Pancreas (tissue), 10 donors: ENCODE measurements at regions not wholly inside any gene's neighbourhood (a gene's known extent, or its start where the extent isn't known, plus 50 kb on each side); places are given as distances from the start of the nearest gene placed in this dataset.

ENCODE experiments used
- ATAC-seq, 4 donors: fragments of 200-7000 bp; cut with Tn5 transposase; one replicate each; pipeline versions ENCODE4 v1.8.0 to v1.9.1; 2020; ENCODE audit warnings: mild to moderate bottlenecking in 4 of 4, moderate library complexity in 4 of 4
- DNase-seq, 6 donors: peaks; one replicate each; pipeline ENCODE4 v3.0.0-alpha.2; 2020
- FAIRE-seq: peaks from 2 replicates; lab custom pipeline; 2012; peaks lifted over from hg19 to GRCh38; lab: Jason Lieb, UNC
- H3K27ac ChIP-seq, 4 donors: fragments of 200-600 bp; sonication (generic); 1 replicate in 3 of 4; 2 replicates in 1 of 4; pipeline versions ENCODE4 v1.5.0 to v1.8.0; 2020
- H3K27me3 ChIP-seq, 4 donors: fragments of 200-600 bp; one replicate each; pipeline ENCODE4 v1.8.0; 2021
- H3K36me3 ChIP-seq, 3 donors: fragments of 200-600 bp; sonication (generic) in 1 of 3; one replicate each; pipeline versions ENCODE4 v1.5.0 to v1.8.0; 2020 to 2021
- H3K4me1 ChIP-seq, 3 donors: fragments of 200-600 bp; one replicate each; pipeline ENCODE4 v1.8.0; 2021
- H3K4me3 ChIP-seq, 4 donors: fragments of 200-600 bp; sonication (generic) in 2 of 4; one replicate each; pipeline versions ENCODE4 v1.5.0 to v1.8.0; 2020 to 2021
- H3K9me3 ChIP-seq, 4 donors: fragments of 200-600 bp; one replicate each; pipeline ENCODE4 v1.8.0; 2021
- CTCF ChIP-seq, 4 donors: fragments of 200-600 bp; sonication (generic) in 3 of 4; IDR thresholded peaks; one replicate each; pipeline versions ENCODE4 v1.5.0 to v1.8.0; 2021; ENCODE audit warnings: antibody characterized with exemption in 4 of 4
- WGBS, 2 donors: extraction: QIAGEN DNeasy Blood & Tissue Kit; methylation state at CpG; one replicate each; pipeline ENCODE4 v1.1.7; 2013; 5-methylcytosine and 5-hydroxymethylcytosine counted together
- intact Hi-C, 3 donors: fragments of 100-400 bp; cut with DNase I; formaldehyde crosslinking; loops; one replicate each; pipeline versions ENCODE4 v1.11.1 to v1.14.2; 2022
- donor health status: healthy with polysubstance abuse.
- donor health status: DM: no; HTN: no; CAD: no; lungs with moderate emphysema.
- donor health status: DM: no; HTN: no; CAD: no.
- donor health status: control.
- donor health status: control.
- donor health status: Bipolar disorder and iron deficiency.
- donor health status: DM: yes; HTN: yes; CAD: no.
- donor health status: DM: no; HTN: no; CAD: no.
- donor health status: DM: no; HTN: no; CAD: no.
- donor health status: DM: yes; HTN: yes; CAD: no.

- 38 to 46% methylated on average over 1 of the region's 1 CpG for WGBS, 2 donors
- Histone ChIP-seq H3K36me3 (no peaks in the 10 kb centered on the region), H3K27me3 (no peaks in the 10 kb centered on the region), H3K4me1 (no peaks in the 10 kb centered on the region), H3K4me3 (no peak overlapping the region), H3K27ac (no peak overlapping the region), H3K9me3 (no peaks in the 10 kb centered on the region)
- FAIRE-seq (no peak), ATAC-seq (no peak), DNase-seq (no peak)
- TF ChIP-seq CTCF (IDR thresholded peaks at IDR 0.05), result no peak
- intact Hi-C loops, result no loop called here
Measured at GRCh38 chr2:56688661-56689060, 504.9 kb downstream of the CCDC85A start.

GRCh38 chr2:56693501-56693900 is 509.7 kb downstream of the CCDC85A start:
- FAIRE-seq, result no peak
- H3K27me3 ChIP-seq, result no peaks in the 10 kb centered on the region
- no peak overlapping the region for H3K27ac ChIP-seq
- H3K9me3 ChIP-seq, result no peaks in the 10 kb centered on the region
- intact Hi-C loops, result no loop called here
- WGBS, 2 donors, result 59% methylated on average over 2 of the region's 2 CpGs
- TF ChIP-seq CTCF (IDR thresholded peaks at IDR 0.05), result no peak
- ATAC-seq, result no peak
- no peak overlapping the region for H3K4me3 ChIP-seq
- no peaks in the 10 kb centered on the region for H3K36me3 ChIP-seq
- no peak for DNase-seq
- no peaks in the 10 kb centered on the region for H3K4me1 ChIP-seq

- no peak for FAIRE-seq
- no peaks in the 10 kb centered on the region for H3K36me3 ChIP-seq
- no peaks in the 10 kb centered on the region for H3K9me3 ChIP-seq
- intact Hi-C loops, result no loop called here
- ATAC-seq, result no peak
- H3K4me3 ChIP-seq, result no peak overlapping the region
- TF ChIP-seq CTCF (IDR thresholded peaks at IDR 0.05), result no peak
- H3K27me3 ChIP-seq, result no peaks in the 10 kb centered on the region
- 55 to 72% methylated on average over 2 of the region's 2 CpGs for WGBS, 2 donors
- no peak overlapping the region for H3K27ac ChIP-seq
- no peaks in the 10 kb centered on the region for H3K4me1 ChIP-seq
- no peak for DNase-seq
Measured at GRCh38 chr2:56703001-56703400, 519.2 kb downstream of the CCDC85A start.

GRCh38 chr2:56705713-56706112 is 521.9 kb downstream of the CCDC85A start:
- TF ChIP-seq CTCF (IDR thresholded peaks at IDR 0.05), result no peak
- no peak for DNase-seq
- FAIRE-seq, result no peak
- Histone ChIP-seq H3K4me3 (no peak overlapping the region), H3K4me1 (no peaks in the 10 kb centered on the region), H3K9me3 (no peaks in the 10 kb centered on the region), H3K27me3 (no peaks in the 10 kb centered on the region), H3K27ac (no peak overlapping the region), H3K36me3 (no peaks in the 10 kb centered on the region)
- intact Hi-C loops, result no loop called here
- WGBS, 2 donors, result 19 to 20% methylated on average over 2 of the region's 2 CpGs
- ATAC-seq, result no peak

- no peak overlapping the region for H3K27ac ChIP-seq
- H3K9me3 ChIP-seq, result no peaks in the 10 kb centered on the region
- no peak for FAIRE-seq
- H3K27me3 ChIP-seq, result no peaks in the 10 kb centered on the region
- H3K36me3 ChIP-seq, result no peaks in the 10 kb centered on the region
- TF ChIP-seq CTCF (IDR thresholded peaks at IDR 0.05), result no peak
- no peak for DNase-seq
- H3K4me3 ChIP-seq, result no peak overlapping the region
- no peaks in the 10 kb centered on the region for H3K4me1 ChIP-seq
- WGBS, 2 donors, result 65 to 73% methylated on average over 3 of the region's 3 CpGs
- intact Hi-C loops, result no loop called here
- ATAC-seq, result no peak
Measured at GRCh38 chr2:56707218-56707617, 523.4 kb downstream of the CCDC85A start.
